K562 (cell line): ENCODE measurements at regions not wholly inside any gene's neighbourhood (a gene's known extent, or its start where the extent isn't known, plus 50 kb on each side); places are given as distances from the start of the nearest gene placed in this dataset.

Experiments used
- ATAC-seq: fragments of 200-7000 bp; cut with Tn5 transposase; 3 replicates; pipeline ENCODE4 v1.9.1; 2020; ENCODE audit warnings: moderate library complexity
- BruUV-seq: library from RNA; stranded (reverse); fragments of 400-500 nt; replicated peaks from 2 replicates; lab custom pipeline; 2021; lab: Mats Ljungman, UMichigan
- CTCF ChIA-PET: fragments of 300-600 bp; formaldehyde crosslinking; extraction: SDS; loops from one replicate; lab custom pipeline; 2021; ENCODE audit warnings: low intra/inter-chr PET ratio; lab: Yijun Ruan, JAX
- POLR2A ChIA-PET: fragments of 300-600, 350-650 bp; sonication (Branson Sonifier 250); formaldehyde crosslinking; extraction: SDS; loops from one replicate; lab custom pipeline; 2021; ENCODE audit warnings: antibody characterized with exemption, inconsistent platforms; lab: Yijun Ruan, JAX
- DNase-seq, 4 experiments: peaks; one replicate each; pipeline versions ENCODE4 v3.0.0 to v3.0.0-alpha.2; 2011 to 2018; ENCODE audit warnings: low spot score in 3 of 4, mixed read lengths in 3 of 4; ENCODE audit errors: extremely low read depth in 1 of 4
- FAIRE-seq: peaks from 2 replicates; lab custom pipeline; 2011; peaks lifted over from hg19 to GRCh38; lab: Jason Lieb, UNC
- H2AFZ ChIP-seq: 2 replicates; pipeline ENCODE4 v1.6.0; 2011; ENCODE audit warnings: low read depth, low read length, control low read depth, inconsistent platforms
- H3K27ac ChIP-seq: fragments of 200-600 bp; 3 replicates; pipeline ENCODE4 v1.8.0; 2011; ENCODE audit warnings: low read depth, mild to moderate bottlenecking, control low read depth, inconsistent platforms, low read length, moderate library complexity, mixed read lengths; ENCODE audit errors: extremely low read depth
- H3K27me3 ChIP-seq, 2 experiments: fragments of 300-600 bp in 1 of 2; 2 replicates in 1 of 2; 3 replicates in 1 of 2; pipeline versions ENCODE4 v1.6.0 to v1.8.0; 2011; ENCODE audit warnings: inconsistent platforms in 2 of 2, low read length in 2 of 2, mild to moderate bottlenecking in 1 of 2, mixed read lengths in 1 of 2, moderate library complexity in 1 of 2; ENCODE audit not compliant: control insufficient read depth in 2 of 2, insufficient read depth in 2 of 2
- H3K36me3 ChIP-seq: fragments of 300-600 bp; 3 replicates; pipeline ENCODE4 v1.8.0; 2011; ENCODE audit warnings: mild to moderate bottlenecking, low read length, inconsistent platforms; ENCODE audit not compliant: control insufficient read depth, insufficient read depth
- H3K4me1 ChIP-seq, 2 experiments: fragments of 200-600 bp in 1 of 2; replicated peaks in 1 of 2; 2 replicates in 1 of 2; 3 replicates in 1 of 2; pipeline versions ENCODE4 v1.5.1 to v1.8.0; 2011; ENCODE audit warnings: inconsistent platforms in 2 of 2, low read length in 2 of 2, mild to moderate bottlenecking in 1 of 2, mixed read lengths in 1 of 2, moderate library complexity in 1 of 2; ENCODE audit not compliant: control insufficient read depth in 2 of 2, insufficient read depth in 2 of 2
- H3K4me2 ChIP-seq: 2 replicates; pipeline ENCODE4 v1.6.1; 2011; ENCODE audit warnings: low read length, control low read depth, inconsistent platforms, mixed read lengths; ENCODE audit not compliant: insufficient read depth
- H3K4me3 ChIP-seq: fragments of 200-600 bp; sonication (generic), shearing (Covaris generic); 2 replicates; pipeline ENCODE4 v1.5.1; 2016; ENCODE audit warnings: control low read depth, inconsistent platforms
- H3K79me2 ChIP-seq: fragments of 200-600 bp; 3 replicates; pipeline ENCODE4 v1.8.0; 2011; ENCODE audit warnings: low read length, inconsistent platforms; ENCODE audit not compliant: control insufficient read depth, insufficient read depth
- H3K9ac ChIP-seq, 2 experiments: 2 replicates each; pipeline versions ENCODE4 v1.6.0 to v1.6.1; 2011; ENCODE audit warnings: low read depth in 2 of 2, low read length in 2 of 2, control low read depth in 1 of 2, inconsistent platforms in 1 of 2, mild to moderate bottlenecking in 1 of 2, mixed read lengths in 1 of 2; ENCODE audit not compliant: insufficient read depth in 1 of 2
- H3K9me1 ChIP-seq: one replicate; pipeline ENCODE4 v1.6.0; 2011; ENCODE audit warnings: inconsistent platforms, mild to moderate bottlenecking, low read length, moderate library complexity; ENCODE audit not compliant: control insufficient read depth, insufficient read depth
- H3K9me3 ChIP-seq: replicated peaks from 2 replicates; pipeline ENCODE4 v1.5.1; 2011; ENCODE audit warnings: low read depth, low read length, inconsistent platforms; ENCODE audit not compliant: control insufficient read depth, insufficient read depth
- H4K20me1 ChIP-seq: replicated peaks from 2 replicates; pipeline ENCODE4 v1.6.1; 2011; ENCODE audit warnings: low read length, inconsistent platforms, mixed read lengths; ENCODE audit not compliant: control insufficient read depth, insufficient read depth
- CTCF ChIP-seq, 3 experiments: IDR thresholded peaks in 2 of 3; conservative IDR thresholded peaks in 1 of 3; 2 replicates each; pipeline ENCODE4 v1.5.1; 2011 to 2012; ENCODE audit warnings: low read length in 3 of 3, mild to moderate bottlenecking in 3 of 3, control low read depth in 2 of 3, improper control_type of control experiment in 1 of 3, inconsistent platforms in 1 of 3, low read depth in 1 of 3, mixed read lengths in 1 of 3, moderate library complexity in 1 of 3; ENCODE audit not compliant: insufficient read depth in 2 of 3
- TEAD4 ChIP-seq, 2 experiments: sonication (generic) in 1 of 2; formaldehyde crosslinking in 1 of 2; IDR thresholded peaks; 2 replicates each; pipeline versions ENCODE4 v1.6.1 to v1.8.0; 2012 to 2022; ENCODE audit warnings: borderline replicate concordance in 1 of 2, inconsistent platforms in 1 of 2, low read length in 1 of 2, mild to moderate bottlenecking in 1 of 2, missing genetic modification reagents in 1 of 2
- whole genome bisulfite sequencing: fragments of 100-300 bp; shearing (Covaris generic); methylation state at CpG from one replicate; pipeline ENCODE4 v1.1.6; 2016; ENCODE audit warnings: low coverage, mixed read lengths; ENCODE audit not compliant: insufficient coverage; ENCODE audit errors: missing lambda C conversion rate; 5-methylcytosine and 5-hydroxymethylcytosine counted together
- in situ Hi-C: fragments of 300-500 bp; cut with MboI; formaldehyde crosslinking; loops from 4 replicates; pipeline ENCODE4 v1.15.0; 2018; ENCODE audit warnings: inconsistent platforms, mixed read lengths
- intact Hi-C: fragments of 100-400 bp; cut with micrococcal nuclease; formaldehyde crosslinking; loops from 2 replicates; pipeline ENCODE4 v1.14.2; 2022

- TF ChIP-seq CTCF (IDR thresholded peaks at IDR 0.05 in 2 of 3, conservative IDR thresholded peaks at IDR 0.05 in 1 of 3; ENCODE audit: insufficient read depth in 2 of 3, low read depth in 1 of 3, low read length in 3 of 3) (peak in 1 of 3 experiments; percentile 26; a peak in 1 of 6 replicates), TEAD4 (IDR thresholded peaks at IDR 0.05; ENCODE audit: low read length) (no peak), TEAD4 (CRISPR knock-in tag; IDR thresholded peaks at IDR 0.05; ENCODE audit: borderline replicate concordance) (no peak)
- BruUV-seq: no TSS peak
- Histone ChIP-seq H3K9me3 (no peaks in the 10 kb centered on the region), H2AFZ (no peak overlapping the region), H3K27ac (no peak overlapping the region), H3K4me2 (no peak overlapping the region), H3K36me3 (no peaks in the 10 kb centered on the region), H4K20me1 (no peaks in the 10 kb centered on the region), H3K79me2 (no peaks in the 10 kb centered on the region), H3K27me3 (peaks cover 0 to 3% of the 10 kb centered on the region in 2 experiments; a peak in 1 of 5 replicates), H3K9ac (no peak overlapping the region), H3K4me3 (no peak overlapping the region), H3K4me1 (peaks cover 0 to 7% of the 10 kb centered on the region in 2 experiments; a peak in 2 of 5 replicates), H3K9me1 (no peaks in the 10 kb centered on the region)
- DNase-seq: peak in 1 of 4 experiments; percentile 3
- 0% methylated on average over 3 of the region's 3 CpGs for WGBS
- intact Hi-C loops: no loop called here
- CTCF ChIA-PET: no interaction called here
- FAIRE-seq: no peak
- POLR2A ChIA-PET: no interaction called here
- in situ Hi-C loops: no loop called here
- peak; percentile 58 for ATAC-seq
Measured at GRCh38 chr1:90561911-90562310, 155.2 kb downstream of the BARHL2 start.
